H1 (cell line): ENCODE measurements at regions not wholly inside any gene's neighbourhood (a gene's known extent, or its start where the extent isn't known, plus 50 kb on each side); places are given as distances from the start of the nearest gene placed in this dataset.
A peak's percentile ranks its signal among the peaks of the same experiment; 100 is the strongest.

Experiments
- CEBPB ChIP-seq: IDR thresholded peaks from 2 replicates; pipeline ENCODE4 v1.6.1; 2012; ENCODE audit warnings: low read depth, low read length
- KDM1A ChIP-seq: fragments of 200-600, 300-600 bp; sonication (generic); IDR thresholded peaks from 2 replicates; pipeline ENCODE4 v1.7.1; 2016; ENCODE audit warnings: mild to moderate bottlenecking, low read length, borderline replicate concordance
- KDM4A ChIP-seq: IDR thresholded peaks from one replicate; pipeline ENCODE4 v1.7.1; 2012; ENCODE audit warnings: low read depth, mild to moderate bottlenecking, moderate library complexity, low read length, inconsistent platforms; ENCODE audit not compliant: severe bottlenecking
- PHF8 ChIP-seq: fragments of 200-600 bp; sonication (generic); conservative IDR thresholded peaks from 2 replicates; pipeline ENCODE4 v1.7.1; 2012; ENCODE audit warnings: low read depth, mild to moderate bottlenecking, inconsistent platforms, low read length, moderate library complexity
- SIN3A ChIP-seq, 2 experiments: IDR thresholded peaks in 1 of 2; conservative IDR thresholded peaks in 1 of 2; 2 replicates each; pipeline ENCODE4 v1.6.1; 2011 to 2012; ENCODE audit warnings: low read length in 2 of 2, improper control_type of control experiment in 1 of 2, low read depth in 1 of 2, mild to moderate bottlenecking in 1 of 2
- SIX5 ChIP-seq: IDR thresholded peaks from 2 replicates; pipeline ENCODE4 v1.6.1; 2011; ENCODE audit warnings: mild to moderate bottlenecking, low read depth, low read length
- TF ChIP-seq, protein P1 (sequence below): IDR thresholded peaks from 2 replicates; pipeline ENCODE4 v1.6.1; 2012; ENCODE audit warnings: low read length, inconsistent platforms

- TF ChIP-seq, protein P1, sequence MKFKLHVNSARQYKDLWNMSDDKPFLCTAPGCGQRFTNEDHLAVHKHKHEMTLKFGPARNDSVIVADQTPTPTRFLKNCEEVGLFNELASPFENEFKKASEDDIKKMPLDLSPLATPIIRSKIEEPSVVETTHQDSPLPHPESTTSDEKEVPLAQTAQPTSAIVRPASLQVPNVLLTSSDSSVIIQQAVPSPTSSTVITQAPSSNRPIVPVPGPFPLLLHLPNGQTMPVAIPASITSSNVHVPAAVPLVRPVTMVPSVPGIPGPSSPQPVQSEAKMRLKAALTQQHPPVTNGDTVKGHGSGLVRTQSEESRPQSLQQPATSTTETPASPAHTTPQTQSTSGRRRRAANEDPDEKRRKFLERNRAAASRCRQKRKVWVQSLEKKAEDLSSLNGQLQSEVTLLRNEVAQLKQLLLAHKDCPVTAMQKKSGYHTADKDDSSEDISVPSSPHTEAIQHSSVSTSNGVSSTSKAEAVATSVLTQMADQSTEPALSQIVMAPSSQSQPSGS = peak; percentile 78
- TF ChIP-seq SIN3A (conservative IDR thresholded peaks at IDR 0.05 in 1 of 2, IDR thresholded peaks at IDR 0.05 in 1 of 2; ENCODE audit: low read depth in 1 of 2, low read length in 2 of 2) (peak; percentile 70 to 87; a peak in 2 of 4 replicates), SIX5 (no peak), KDM4A (peak; percentile 34), PHF8 (no peak), KDM1A (no peak), CEBPB (no peak)
Observed at GRCh38 chr6:4647414-4648365, 128.5 kb upstream of the CDYL start (continued).
